ENCODE measurements at regions not wholly inside any gene's neighbourhood (a gene's known extent, or its start where the extent isn't known, plus 50 kb on each side); places are given as distances from the start of the nearest gene placed in this dataset.

- TF ChIP-seq CTCF (IDR thresholded peaks at IDR 0.05; ENCODE audit: insufficient read depth, low read depth, low read length) (no peak), EZH2 (IDR thresholded peaks at IDR 0.05; ENCODE audit: insufficient read depth, low read length) (no peak)
Measured at GRCh38 chr10:8194050-8194449, 139.6 kb downstream of the GATA3 start.
